ENCODE measurements at regions not wholly inside any gene's neighbourhood (a gene's known extent, or its start where the extent isn't known, plus 50 kb on each side); places are given as distances from the start of the nearest gene placed in this dataset.

GRCh38 chr2:239650674-239651073, 249.9 kb upstream of the HDAC4 start:
- no peak for TF ChIP-seq POLR2AphosphoS5 (IDR thresholded peaks at IDR 0.05; ENCODE audit: low read depth, low read length)
- TF ChIP-seq, protein P1, sequence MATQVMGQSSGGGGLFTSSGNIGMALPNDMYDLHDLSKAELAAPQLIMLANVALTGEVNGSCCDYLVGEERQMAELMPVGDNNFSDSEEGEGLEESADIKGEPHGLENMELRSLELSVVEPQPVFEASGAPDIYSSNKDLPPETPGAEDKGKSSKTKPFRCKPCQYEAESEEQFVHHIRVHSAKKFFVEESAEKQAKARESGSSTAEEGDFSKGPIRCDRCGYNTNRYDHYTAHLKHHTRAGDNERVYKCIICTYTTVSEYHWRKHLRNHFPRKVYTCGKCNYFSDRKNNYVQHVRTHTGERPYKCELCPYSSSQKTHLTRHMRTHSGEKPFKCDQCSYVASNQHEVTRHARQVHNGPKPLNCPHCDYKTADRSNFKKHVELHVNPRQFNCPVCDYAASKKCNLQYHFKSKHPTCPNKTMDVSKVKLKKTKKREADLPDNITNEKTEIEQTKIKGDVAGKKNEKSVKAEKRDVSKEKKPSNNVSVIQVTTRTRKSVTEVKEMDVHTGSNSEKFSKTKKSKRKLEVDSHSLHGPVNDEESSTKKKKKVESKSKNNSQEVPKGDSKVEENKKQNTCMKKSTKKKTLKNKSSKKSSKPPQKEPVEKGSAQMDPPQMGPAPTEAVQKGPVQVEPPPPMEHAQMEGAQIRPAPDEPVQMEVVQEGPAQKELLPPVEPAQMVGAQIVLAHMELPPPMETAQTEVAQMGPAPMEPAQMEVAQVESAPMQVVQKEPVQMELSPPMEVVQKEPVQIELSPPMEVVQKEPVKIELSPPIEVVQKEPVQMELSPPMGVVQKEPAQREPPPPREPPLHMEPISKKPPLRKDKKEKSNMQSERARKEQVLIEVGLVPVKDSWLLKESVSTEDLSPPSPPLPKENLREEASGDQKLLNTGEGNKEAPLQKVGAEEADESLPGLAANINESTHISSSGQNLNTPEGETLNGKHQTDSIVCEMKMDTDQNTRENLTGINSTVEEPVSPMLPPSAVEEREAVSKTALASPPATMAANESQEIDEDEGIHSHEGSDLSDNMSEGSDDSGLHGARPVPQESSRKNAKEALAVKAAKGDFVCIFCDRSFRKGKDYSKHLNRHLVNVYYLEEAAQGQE (IDR thresholded peaks at IDR 0.05; ENCODE audit: insufficient read depth in 1 of 2, low read depth in 2 of 2, low read length in 2 of 2) = no peak
- no peak for TF ChIP-seq TAF1 (IDR thresholded peaks at IDR 0.05; ENCODE audit: borderline replicate concordance, insufficient read depth, low read length)
